ENCODE measurements at regions not wholly inside any gene's neighbourhood (a gene's known extent, or its start where the extent isn't known, plus 50 kb on each side); places are given as distances from the start of the nearest gene placed in this dataset.

- DNase-seq (ENCODE audit: low read depth in 1 of 2, low spot score in 1 of 2) = no peak
Measured at GRCh38 chr6:164838068-164838615, 471.3 kb downstream of the C6orf118 start.

GRCh38 chr6:164836486-164836885 lies 472.9 kb downstream of the C6orf118 start:
- no peak for DNase-seq (ENCODE audit: low read depth in 1 of 2, low spot score in 1 of 2)

GRCh38 chr6:164832410-164832809 lies 477.0 kb downstream of the C6orf118 start:
- no peak for DNase-seq (ENCODE audit: low read depth in 1 of 2, low spot score in 1 of 2)

DNA sequence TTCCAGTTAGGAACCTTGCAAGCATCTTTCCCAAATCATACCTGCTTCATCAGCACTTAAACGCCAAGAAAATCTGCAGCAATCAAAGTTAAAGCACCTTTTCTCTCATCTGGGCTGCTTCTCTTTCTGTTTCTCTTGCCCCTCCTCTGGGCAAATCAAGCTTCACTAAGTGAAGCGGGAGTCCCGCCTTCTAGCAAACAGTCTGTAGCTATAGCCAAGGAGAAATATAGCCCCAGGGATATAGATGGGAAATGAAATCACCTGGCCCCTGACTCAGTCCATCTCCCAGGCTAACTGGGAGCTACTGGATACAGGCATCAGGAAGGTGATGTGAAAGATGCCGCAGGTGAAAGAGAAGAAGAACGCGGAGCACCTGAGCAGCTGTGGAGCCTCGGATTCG lies 481.9 kb downstream of the C6orf118 start:
- no peak for DNase-seq (ENCODE audit: low read depth in 1 of 2, low spot score in 1 of 2)

DNA sequence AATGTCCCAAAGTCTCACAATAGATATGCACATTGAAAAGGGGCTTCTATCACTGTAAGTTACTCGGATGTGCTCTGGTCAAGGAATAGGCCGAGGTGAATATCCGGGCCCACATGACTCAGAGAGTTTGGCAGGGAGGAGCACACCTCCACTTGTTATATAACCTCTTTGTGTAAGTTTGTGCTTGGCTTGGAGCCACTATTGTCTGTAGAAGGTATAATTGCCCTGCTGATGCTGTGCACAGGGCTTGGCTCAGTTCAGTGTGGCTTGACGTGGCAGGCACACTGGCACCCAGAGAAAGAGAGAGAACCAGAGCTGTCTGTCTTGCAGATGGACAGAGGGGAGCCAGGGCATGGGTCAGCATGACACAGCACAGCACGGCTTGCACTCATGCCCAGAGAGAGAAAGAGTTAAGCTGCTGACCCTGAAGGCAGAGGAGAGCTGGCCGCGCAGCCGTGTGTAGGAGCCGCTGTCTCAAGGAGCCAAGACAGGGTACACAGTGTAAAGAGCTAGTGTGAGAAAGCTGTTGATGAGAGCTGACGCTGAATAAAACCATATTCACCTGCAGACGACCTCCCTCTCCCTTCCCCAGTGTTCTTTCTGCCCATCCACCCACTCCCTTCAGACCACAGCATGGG lies 482.5 kb downstream of the C6orf118 start:
- DNase-seq (ENCODE audit: low read depth in 1 of 2, low spot score in 1 of 2) = no peak

DNA sequence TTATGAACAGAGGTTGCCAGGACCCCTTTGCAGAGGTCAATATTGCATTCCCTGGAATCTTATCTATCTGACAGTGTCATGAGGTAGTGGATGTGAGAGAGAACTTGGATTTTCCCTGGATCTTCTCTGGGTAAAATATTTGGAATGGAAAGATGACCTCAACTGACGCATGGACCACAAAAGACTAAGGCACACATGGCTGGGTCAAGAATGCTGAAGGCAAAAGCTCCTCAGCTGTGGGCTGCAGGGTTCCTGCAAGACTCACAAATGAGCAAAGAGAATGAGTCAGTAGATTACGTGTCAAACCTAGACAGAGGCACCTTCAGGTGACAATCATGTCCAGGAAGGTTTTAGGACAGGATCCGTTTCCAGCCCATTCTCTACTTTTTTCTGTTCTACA lies 484.0 kb downstream of the C6orf118 start:
- no peak for DNase-seq (ENCODE audit: low read depth in 1 of 2, low spot score in 1 of 2)

GRCh38 chr6:164817662-164818061 lies 491.7 kb downstream of the C6orf118 start:
- DNase-seq (ENCODE audit: low read depth in 1 of 2, low spot score in 1 of 2) = no peak

GRCh38 chr6:164812706-164813105 lies 496.7 kb downstream of the C6orf118 start:
- DNase-seq (ENCODE audit: low read depth in 1 of 2, low spot score in 1 of 2) = no peak

DNA sequence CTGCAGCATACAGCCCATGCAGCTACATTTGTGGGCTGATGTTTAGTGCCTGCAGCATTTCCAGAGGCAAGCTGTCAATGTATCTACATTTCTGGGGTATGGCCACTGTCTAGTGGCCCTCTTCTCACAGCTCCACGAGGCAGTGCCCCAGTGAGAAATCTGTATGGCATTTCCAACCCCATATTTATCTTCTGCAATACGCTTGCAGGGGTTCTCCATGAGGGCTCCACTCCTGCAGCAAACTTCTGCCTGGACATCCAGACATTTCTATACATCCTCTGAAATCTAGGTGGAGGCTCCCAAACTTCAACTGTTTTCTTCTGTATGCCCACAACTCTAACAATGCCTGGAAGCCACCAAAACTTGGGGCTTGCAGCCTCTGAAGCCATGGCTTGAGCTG lies 502.3 kb downstream of the C6orf118 start:
- no peak for DNase-seq (ENCODE audit: low read depth in 1 of 2, low spot score in 1 of 2)

DNA sequence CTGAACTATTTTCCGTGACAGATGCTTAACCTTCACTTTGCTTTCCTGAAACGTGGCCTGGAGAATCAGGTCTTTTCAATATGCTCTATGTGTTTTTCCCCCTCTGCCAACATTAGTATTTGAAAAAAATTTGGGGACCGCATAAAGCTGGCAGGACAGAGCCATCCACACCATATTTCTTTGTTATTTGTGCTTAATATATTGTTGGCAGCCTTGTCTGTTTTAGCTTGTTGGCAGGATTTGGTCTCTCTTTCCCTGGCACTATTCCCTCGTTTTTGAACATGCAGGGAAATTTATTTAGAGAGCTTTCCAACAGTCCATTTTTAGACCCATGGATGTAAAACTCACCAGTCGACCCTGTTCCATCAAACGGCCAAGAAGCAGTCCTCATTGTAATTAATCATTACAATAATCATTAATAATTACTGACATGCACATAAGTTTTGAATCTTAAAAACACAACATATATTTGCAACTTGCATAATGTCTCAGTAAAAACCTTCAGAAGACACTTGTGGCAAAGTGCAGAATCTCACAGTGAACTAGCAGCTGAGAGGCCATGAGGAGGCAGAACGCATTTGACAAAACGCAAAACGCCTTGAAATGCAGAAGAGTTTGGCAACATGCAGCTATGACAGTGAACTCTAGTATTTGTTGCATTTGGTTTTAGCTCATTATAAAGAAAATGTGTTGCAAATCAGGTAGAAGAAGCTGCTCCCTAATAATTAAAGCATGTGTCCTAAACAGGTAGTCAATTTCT lies 514.2 kb downstream of the C6orf118 start:
- no peak for DNase-seq (ENCODE audit: low read depth in 1 of 2, low spot score in 1 of 2)

DNA sequence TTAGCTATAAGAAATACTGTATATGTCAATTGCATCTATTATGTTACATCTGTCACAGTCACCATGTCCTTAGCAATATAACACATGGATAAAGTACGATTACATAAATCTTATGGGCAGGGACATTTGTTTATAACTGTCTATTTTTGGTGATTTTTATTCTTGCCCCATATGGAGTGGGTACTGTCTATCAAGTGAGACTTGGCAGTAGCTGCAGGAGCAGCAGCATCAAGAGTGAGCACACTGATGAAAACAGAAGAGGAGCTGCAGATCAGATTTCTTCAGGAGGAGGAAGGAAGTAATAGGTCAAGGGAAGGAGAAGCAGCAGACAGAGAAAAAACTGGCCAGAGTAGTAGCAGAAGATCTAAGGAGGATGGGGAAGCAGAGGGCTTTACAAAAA lies 516.7 kb downstream of the C6orf118 start:
- no peak for DNase-seq (ENCODE audit: low read depth in 1 of 2, low spot score in 1 of 2)

DNA sequence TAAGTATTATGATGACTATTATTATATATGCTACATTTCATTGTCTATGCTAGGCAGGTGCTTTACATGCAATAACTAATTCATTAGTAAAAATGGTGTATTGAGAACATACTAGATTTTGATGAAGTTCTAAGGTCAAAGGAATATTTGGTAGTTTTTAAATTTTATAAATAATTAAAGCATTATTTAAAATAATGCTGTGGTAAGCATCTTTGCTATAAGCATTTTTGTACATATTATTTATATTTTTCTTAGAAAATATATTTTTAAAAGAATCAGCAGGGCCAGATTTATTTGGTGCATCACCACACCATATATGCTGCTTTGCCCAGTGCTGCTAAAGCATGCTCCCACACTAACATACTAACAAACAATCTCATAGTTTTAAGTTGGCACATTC lies 517.9 kb downstream of the C6orf118 start:
- DNase-seq (ENCODE audit: low read depth in 1 of 2, low spot score in 1 of 2) = no peak

DNA sequence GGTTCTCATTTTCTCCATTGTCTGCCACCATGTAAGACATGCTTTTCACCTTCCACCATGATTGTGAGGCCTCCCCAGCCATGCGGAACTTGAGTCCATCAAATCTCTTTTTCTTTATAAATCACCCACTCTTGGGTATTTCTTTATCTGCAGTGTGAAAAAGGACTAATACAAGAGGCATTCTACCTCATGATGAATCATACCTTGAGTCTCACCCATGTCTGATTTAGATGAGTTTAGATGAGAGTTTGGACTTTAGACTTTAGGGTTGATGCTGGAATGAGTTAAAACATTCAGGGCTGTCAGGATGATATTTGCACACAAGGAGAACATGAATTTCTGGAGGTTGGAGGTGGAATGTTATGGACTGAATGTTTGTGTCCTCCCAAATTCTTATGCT lies 545.6 kb downstream of the C6orf118 start:
- no peak for DNase-seq (ENCODE audit: low read depth in 1 of 2, low spot score in 1 of 2)

GRCh38 chr6:164757451-164757850 lies 552.0 kb downstream of the C6orf118 start:
- DNase-seq (ENCODE audit: low read depth in 1 of 2, low spot score in 1 of 2) = no peak

DNA sequence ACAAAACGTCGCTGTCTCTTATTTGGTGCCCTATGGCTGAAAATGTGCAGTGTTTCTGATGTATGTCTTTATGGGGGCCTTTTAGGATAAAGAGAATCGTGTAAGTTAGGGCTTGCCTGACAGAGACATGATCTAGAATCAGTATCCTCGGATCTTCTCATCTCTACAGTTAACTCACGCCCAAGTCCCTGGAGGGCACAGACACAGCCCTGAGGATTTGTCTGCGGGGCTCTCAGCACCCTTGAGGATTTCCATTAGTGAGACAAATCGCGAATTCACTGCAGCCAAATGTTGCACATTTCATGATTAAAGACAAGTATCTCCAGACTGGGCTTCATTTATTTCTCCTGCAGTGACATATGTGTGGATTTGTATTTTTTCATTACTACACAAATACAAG lies 552.7 kb downstream of the C6orf118 start:
- DNase-seq (ENCODE audit: low read depth in 1 of 2, low spot score in 1 of 2) = no peak

DNA sequence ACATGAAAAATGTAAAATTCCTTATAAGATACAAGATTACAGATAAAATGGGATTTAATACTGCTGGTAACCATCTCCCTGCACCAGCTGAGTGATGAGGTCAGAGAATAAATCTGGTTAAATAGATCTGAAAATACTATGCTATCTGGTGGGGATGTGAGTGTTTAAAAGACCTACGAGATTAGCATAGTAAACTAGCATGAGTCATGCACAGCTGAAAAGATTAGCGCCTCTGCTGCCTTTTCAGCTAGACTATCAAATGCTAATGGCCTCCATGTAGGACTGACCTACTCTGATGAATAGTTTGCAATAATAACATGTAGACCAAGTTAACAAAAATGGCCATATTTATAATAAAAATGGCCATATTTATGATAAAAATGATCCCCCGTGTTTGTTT lies 553.3 kb downstream of the C6orf118 start:
- DNase-seq (ENCODE audit: low read depth in 1 of 2, low spot score in 1 of 2) = no peak

DNA sequence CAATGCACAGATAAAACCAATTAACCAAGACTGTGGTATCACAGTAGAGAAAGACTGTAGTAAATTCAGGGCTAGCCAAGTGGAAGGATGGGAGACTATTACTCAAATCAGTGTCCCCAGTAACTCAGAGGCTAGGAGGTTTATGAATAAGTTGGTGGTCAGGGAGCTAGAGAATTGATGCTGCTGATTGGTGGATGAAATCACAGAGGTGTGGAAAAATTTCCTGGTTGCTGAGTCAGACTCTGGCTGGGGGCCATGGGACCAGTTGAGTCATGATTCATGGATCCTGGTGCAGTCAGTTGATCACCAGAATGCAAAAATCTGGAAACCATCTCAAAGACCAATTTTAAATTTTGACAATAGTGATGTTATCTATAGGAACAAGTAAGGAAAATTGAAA lies 555.9 kb downstream of the C6orf118 start:
- DNase-seq (ENCODE audit: low read depth in 1 of 2, low spot score in 1 of 2) = no peak

DNA sequence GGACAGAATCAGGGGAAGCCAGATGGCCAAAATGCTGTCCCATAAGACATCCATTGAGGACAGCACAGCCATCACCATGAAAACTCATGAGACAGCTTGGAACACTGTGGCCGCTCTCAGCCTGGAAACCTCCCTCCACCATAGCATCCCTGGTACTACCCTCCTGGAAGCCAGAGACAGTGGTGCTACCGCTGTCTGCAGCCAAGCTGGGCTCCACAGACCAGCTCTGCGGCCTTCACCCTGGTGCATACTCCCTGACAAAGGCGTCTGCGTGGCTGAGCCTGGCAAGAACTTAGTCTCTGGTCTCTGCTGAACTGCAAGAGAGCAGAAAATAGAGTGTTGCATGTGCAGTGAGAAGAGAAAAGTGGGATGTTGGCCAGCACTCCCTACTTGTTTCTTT lies 558.0 kb downstream of the C6orf118 start:
- no peak for DNase-seq (ENCODE audit: low read depth in 1 of 2, low spot score in 1 of 2)

DNA sequence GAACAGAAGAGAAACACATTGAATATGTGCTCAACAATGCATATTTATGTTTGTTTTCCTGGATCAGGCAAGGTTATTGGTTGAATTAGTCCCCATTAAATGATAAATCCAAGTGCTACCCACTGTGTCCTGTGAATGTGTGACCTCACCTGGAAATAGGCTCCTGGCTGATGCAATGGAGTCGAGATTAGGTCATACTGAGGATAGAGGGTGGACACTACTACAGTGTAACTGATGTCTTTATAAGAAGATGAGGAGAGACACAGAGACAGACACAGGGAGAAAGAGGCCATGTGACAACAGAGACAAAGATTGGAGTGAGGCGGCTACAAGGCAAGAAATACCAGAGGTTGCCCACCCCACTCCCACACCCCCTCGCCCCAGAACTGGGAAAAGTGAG lies 559.3 kb downstream of the C6orf118 start:
- no peak for DNase-seq (ENCODE audit: low read depth in 1 of 2, low spot score in 1 of 2)

DNA sequence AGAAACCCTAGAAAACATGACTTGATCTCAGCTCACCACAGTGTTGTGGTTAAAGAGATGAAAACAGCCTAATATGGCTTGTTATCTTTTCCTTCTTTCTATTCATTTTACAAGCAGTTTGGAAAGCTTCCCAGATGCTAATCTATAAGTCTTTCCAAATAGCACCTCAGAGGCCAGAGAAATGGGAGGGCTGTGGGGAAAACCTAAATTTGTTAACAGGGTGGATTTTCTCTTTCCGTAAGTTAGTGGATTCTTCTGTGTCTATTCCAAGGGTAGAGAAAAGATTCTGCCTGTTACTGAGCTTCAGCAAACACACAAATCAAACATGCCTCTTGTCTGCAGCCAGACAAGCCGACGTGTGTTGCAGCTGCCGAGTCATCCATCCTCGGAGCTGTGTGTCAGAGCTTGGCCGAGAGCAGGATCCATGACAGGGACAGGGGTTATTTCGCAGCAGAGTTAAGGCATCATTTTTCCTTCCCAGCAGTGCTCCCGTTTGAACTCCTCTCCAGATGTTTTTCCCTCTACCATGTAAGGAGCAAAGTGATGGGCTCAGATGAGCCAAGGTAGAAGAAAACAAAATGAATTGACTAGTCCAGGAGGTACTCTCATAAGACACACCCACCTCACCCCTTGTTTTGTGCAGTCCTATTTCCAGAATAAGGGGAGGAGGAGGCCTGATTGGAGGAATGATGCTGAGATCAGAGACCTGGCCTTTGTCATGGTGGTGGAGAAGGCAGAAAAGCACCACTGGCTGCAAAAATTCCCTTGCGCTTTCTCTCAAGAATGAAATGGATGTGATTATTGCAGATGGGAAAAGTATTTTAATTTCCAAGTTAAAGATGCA lies 560.0 kb downstream of the C6orf118 start:
- DNase-seq (ENCODE audit: low read depth in 1 of 2, low spot score in 1 of 2) = no peak

GRCh38 chr6:164744301-164744700 lies 565.1 kb downstream of the C6orf118 start:
- DNase-seq (ENCODE audit: low read depth in 1 of 2, low spot score in 1 of 2) = no peak

- DNase-seq (ENCODE audit: low read depth in 1 of 2, low spot score in 1 of 2) = no peak
Measured at GRCh38 chr6:164741938-164742451, 567.4 kb downstream of the C6orf118 start.

All from activated CD4-positive, alpha-beta T cell treated with anti-CD3 and anti-CD28 coated beads, Interleukin-2, amount 50 U/mL, for 24 hours (primary cell).